Activated CD4-positive, alpha-beta T cell treated with anti-CD3 and anti-CD28 coated beads for 1 hour (primary cell): ENCODE measurements at regions not wholly inside any gene's neighbourhood (a gene's known extent, or its start where the extent isn't known, plus 50 kb on each side); places are given as distances from the start of the nearest gene placed in this dataset.

Experiments used
- DNase-seq: peaks from one replicate; pipeline ENCODE4 v3.0.0-alpha.2; 2020

GRCh38 chr18:77996737-77997136, 747.1 kb downstream of the GALR1 start:
- DNase-seq = no peak

- DNase-seq = no peak
Measured at GRCh38 chr18:78001811-78002210, 752.2 kb downstream of the GALR1 start.

- DNase-seq = no peak
Measured at GRCh38 chr18:78006006-78006773, 756.5 kb downstream of the GALR1 start.

GRCh38 chr18:78006774-78007260, 757.2 kb downstream of the GALR1 start:
- no peak for DNase-seq

GRCh38 chr18:78010363-78010762, 760.7 kb downstream of the GALR1 start:
- DNase-seq = no peak

GRCh38 chr18:78017869-78018268, 768.2 kb downstream of the GALR1 start:
- no peak for DNase-seq

- DNase-seq = no peak
Measured at GRCh38 chr18:78021196-78021595, 771.5 kb downstream of the GALR1 start.

- DNase-seq = no peak
Measured at GRCh38 chr18:78031589-78031988, 781.9 kb downstream of the GALR1 start.

- no peak for DNase-seq
Measured at GRCh38 chr18:78031991-78032390, 782.3 kb downstream of the GALR1 start.

GRCh38 chr18:78032574-78032973, 782.9 kb downstream of the GALR1 start:
- no peak for DNase-seq

GRCh38 chr18:78034755-78035154, 785.1 kb downstream of the GALR1 start:
- no peak for DNase-seq

GRCh38 chr18:78041218-78041617, 791.6 kb downstream of the GALR1 start:
- no peak for DNase-seq

- DNase-seq = no peak
Measured at GRCh38 chr18:78046631-78047030, 797.0 kb downstream of the GALR1 start.

- DNase-seq = no peak
Measured at GRCh38 chr18:78049281-78049680, 799.6 kb downstream of the GALR1 start.

GRCh38 chr18:78054801-78055200, 805.2 kb downstream of the GALR1 start:
- no peak for DNase-seq

GRCh38 chr18:78056011-78056410, 806.4 kb downstream of the GALR1 start:
- no peak for DNase-seq

- DNase-seq = no peak
Measured at GRCh38 chr18:78069784-78070664, 820.4 kb downstream of the GALR1 start.

GRCh38 chr18:78071166-78071710, 821.6 kb downstream of the GALR1 start:
- no peak for DNase-seq

GRCh38 chr18:78071776-78072175, 822.1 kb downstream of the GALR1 start:
- DNase-seq = no peak

GRCh38 chr18:78072375-78072774, 822.7 kb downstream of the GALR1 start:
- no peak for DNase-seq

- no peak for DNase-seq
Measured at GRCh38 chr18:78073275-78073674, 823.6 kb downstream of the GALR1 start.

GRCh38 chr18:78074400-78075020, 824.9 kb downstream of the GALR1 start:
- no peak for DNase-seq

GRCh38 chr18:78080081-78080480, 830.4 kb downstream of the GALR1 start:
- DNase-seq = no peak
